Panc1 (cell line): ENCODE measurements at regions not wholly inside any gene's neighbourhood (a gene's known extent, or its start where the extent isn't known, plus 50 kb on each side); places are given as distances from the start of the nearest gene placed in this dataset.

Experiments
- ATAC-seq: fragments of 200-7000 bp; cut with Tn5 transposase; 2 replicates; pipeline ENCODE4 v1.9.1; 2020; ENCODE audit warnings: mild to moderate bottlenecking, moderate library complexity
- BruUV-seq: library from RNA; stranded (reverse); fragments of 400-500 nt; replicated peaks from 2 replicates; lab custom pipeline; 2021; lab: Mats Ljungman, UMichigan
- CTCF ChIA-PET: fragments of 300-600 bp; sonication (Branson Sonifier 250); formaldehyde crosslinking; loops from one replicate; lab custom pipeline; 2022; ENCODE audit warnings: antibody characterized with exemption; lab: Charles Lee
- POLR2A ChIA-PET: fragments of 300-600 bp; sonication (Branson Sonifier 250); formaldehyde crosslinking; loops from one replicate; lab custom pipeline; 2022; ENCODE audit warnings: antibody characterized with exemption; lab: Charles Lee
- DNase-seq: peaks from one replicate; pipeline ENCODE4 v3.0.0-alpha.2; 2010; ENCODE audit warnings: low read depth, low spot score
- H3K27ac ChIP-seq: 2 replicates; pipeline ENCODE4 v1.5.1; 2011; ENCODE audit warnings: mild to moderate bottlenecking, low read length, inconsistent platforms
- H3K27me3 ChIP-seq: fragments of 200-500 bp; sonication (Bioruptor generic); 2 replicates; pipeline ENCODE4 v1.6.0; 2014; ENCODE audit warnings: low read length, inconsistent platforms; ENCODE audit not compliant: control insufficient read depth, insufficient read depth
- H3K36me3 ChIP-seq: fragments of 200-500 bp; sonication (Bioruptor generic); 2 replicates; pipeline ENCODE4 v1.5.1; 2014; ENCODE audit warnings: inconsistent platforms, mild to moderate bottlenecking, low read length, moderate library complexity; ENCODE audit not compliant: control insufficient read depth, insufficient read depth
- H3K4me1 ChIP-seq: 2 replicates; pipeline ENCODE4 v1.5.1; 2011; ENCODE audit warnings: inconsistent platforms, mild to moderate bottlenecking, low read length, moderate library complexity; ENCODE audit not compliant: control insufficient read depth, insufficient read depth
- H3K4me3 ChIP-seq, 2 experiments: 2 replicates each; pipeline ENCODE4 v1.5.1; 2011 to 2012; ENCODE audit warnings: low read depth in 2 of 2, low read length in 2 of 2, mild to moderate bottlenecking in 2 of 2, inconsistent platforms in 1 of 2, moderate library complexity in 1 of 2
- H3K9me3 ChIP-seq: fragments of 200-500 bp; sonication (Bioruptor generic); 2 replicates; pipeline ENCODE4 v1.5.1; 2014; ENCODE audit warnings: low read depth, mild to moderate bottlenecking, inconsistent platforms, low read length, moderate library complexity; ENCODE audit not compliant: control insufficient read depth, insufficient read depth
- POLR2AphosphoS5 ChIP-seq: IDR thresholded peaks from 2 replicates; pipeline ENCODE4 v1.6.1; 2012; ENCODE audit warnings: mild to moderate bottlenecking, low read depth, low read length, moderate library complexity
- SIN3A ChIP-seq: IDR thresholded peaks from 2 replicates; pipeline ENCODE4 v1.6.1; 2012; ENCODE audit warnings: low read depth, mild to moderate bottlenecking, low read length, moderate library complexity, borderline replicate concordance; ENCODE audit not compliant: insufficient read depth
- TCF7L2 ChIP-seq: IDR thresholded peaks from 2 replicates; pipeline ENCODE4 v1.6.1; 2011; ENCODE audit warnings: mild to moderate bottlenecking, low read depth, low read length, inconsistent platforms
- in situ Hi-C: cut with HindIII; loops from 2 replicates; pipeline ENCODE4 v1.10.0; 2016; ENCODE audit warnings: low sequenced_read_pairs, low pct_unique_long_range_greater_than_20kb
- intact Hi-C: fragments of 100-400 bp; cut with micrococcal nuclease; formaldehyde crosslinking; loops from one replicate; pipeline ENCODE4 v1.10.0; 2022; ENCODE audit not compliant: unreplicated experiment
- TF ChIP-seq, protein P1 (sequence below): fragments of 450-650 bp; IDR thresholded peaks from 2 replicates; pipeline ENCODE4 v1.5.1; 2017; ENCODE audit warnings: mild to moderate bottlenecking
- TF ChIP-seq, protein P2 (sequence below), 2 experiments: IDR thresholded peaks; 2 replicates each; pipeline ENCODE4 v1.6.1; 2011 to 2012; ENCODE audit warnings: low read depth in 2 of 2, control low read depth in 1 of 2, low read length in 1 of 2, mild to moderate bottlenecking in 1 of 2, moderate library complexity in 1 of 2; ENCODE audit not compliant: insufficient read depth in 1 of 2

DNA sequence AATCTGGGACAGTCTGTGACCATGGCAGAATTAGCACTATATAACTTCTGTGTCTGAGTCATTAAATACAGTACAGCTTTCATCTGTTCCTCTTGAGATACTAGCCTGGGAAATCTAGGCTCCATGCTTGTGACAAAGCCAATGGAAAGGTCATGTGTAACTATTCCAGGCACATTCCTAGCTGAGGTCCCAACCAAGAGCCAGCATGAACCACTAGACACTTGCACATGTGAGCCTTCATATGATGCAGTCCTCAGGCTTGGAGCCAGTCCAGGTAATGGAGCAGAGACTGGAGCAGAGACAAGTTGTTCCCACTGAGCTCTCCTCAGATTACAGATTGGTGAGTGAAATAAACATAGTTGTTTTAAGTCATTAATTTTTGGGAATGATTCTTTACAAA is 412.4 kb upstream of the ZNF462 start:
- TF ChIP-seq, protein P1, sequence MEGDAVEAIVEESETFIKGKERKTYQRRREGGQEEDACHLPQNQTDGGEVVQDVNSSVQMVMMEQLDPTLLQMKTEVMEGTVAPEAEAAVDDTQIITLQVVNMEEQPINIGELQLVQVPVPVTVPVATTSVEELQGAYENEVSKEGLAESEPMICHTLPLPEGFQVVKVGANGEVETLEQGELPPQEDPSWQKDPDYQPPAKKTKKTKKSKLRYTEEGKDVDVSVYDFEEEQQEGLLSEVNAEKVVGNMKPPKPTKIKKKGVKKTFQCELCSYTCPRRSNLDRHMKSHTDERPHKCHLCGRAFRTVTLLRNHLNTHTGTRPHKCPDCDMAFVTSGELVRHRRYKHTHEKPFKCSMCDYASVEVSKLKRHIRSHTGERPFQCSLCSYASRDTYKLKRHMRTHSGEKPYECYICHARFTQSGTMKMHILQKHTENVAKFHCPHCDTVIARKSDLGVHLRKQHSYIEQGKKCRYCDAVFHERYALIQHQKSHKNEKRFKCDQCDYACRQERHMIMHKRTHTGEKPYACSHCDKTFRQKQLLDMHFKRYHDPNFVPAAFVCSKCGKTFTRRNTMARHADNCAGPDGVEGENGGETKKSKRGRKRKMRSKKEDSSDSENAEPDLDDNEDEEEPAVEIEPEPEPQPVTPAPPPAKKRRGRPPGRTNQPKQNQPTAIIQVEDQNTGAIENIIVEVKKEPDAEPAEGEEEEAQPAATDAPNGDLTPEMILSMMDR = no peak
- TF ChIP-seq, protein P2, sequence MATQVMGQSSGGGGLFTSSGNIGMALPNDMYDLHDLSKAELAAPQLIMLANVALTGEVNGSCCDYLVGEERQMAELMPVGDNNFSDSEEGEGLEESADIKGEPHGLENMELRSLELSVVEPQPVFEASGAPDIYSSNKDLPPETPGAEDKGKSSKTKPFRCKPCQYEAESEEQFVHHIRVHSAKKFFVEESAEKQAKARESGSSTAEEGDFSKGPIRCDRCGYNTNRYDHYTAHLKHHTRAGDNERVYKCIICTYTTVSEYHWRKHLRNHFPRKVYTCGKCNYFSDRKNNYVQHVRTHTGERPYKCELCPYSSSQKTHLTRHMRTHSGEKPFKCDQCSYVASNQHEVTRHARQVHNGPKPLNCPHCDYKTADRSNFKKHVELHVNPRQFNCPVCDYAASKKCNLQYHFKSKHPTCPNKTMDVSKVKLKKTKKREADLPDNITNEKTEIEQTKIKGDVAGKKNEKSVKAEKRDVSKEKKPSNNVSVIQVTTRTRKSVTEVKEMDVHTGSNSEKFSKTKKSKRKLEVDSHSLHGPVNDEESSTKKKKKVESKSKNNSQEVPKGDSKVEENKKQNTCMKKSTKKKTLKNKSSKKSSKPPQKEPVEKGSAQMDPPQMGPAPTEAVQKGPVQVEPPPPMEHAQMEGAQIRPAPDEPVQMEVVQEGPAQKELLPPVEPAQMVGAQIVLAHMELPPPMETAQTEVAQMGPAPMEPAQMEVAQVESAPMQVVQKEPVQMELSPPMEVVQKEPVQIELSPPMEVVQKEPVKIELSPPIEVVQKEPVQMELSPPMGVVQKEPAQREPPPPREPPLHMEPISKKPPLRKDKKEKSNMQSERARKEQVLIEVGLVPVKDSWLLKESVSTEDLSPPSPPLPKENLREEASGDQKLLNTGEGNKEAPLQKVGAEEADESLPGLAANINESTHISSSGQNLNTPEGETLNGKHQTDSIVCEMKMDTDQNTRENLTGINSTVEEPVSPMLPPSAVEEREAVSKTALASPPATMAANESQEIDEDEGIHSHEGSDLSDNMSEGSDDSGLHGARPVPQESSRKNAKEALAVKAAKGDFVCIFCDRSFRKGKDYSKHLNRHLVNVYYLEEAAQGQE (IDR thresholded peaks at IDR 0.05; ENCODE audit: insufficient read depth in 1 of 2, low read depth in 2 of 2, low read length in 1 of 2) = no peak
- TF ChIP-seq POLR2AphosphoS5 = no peak
- TF ChIP-seq SIN3A = no peak
- TF ChIP-seq TCF7L2 = no peak
- ATAC-seq (no peak), DNase-seq (no peak)
- no TSS peak for BruUV-seq
- H3K27ac ChIP-seq = no peak overlapping the region
- H3K9me3 ChIP-seq = no peaks in the 10 kb centered on the region
- H3K4me1 ChIP-seq = no peaks in the 10 kb centered on the region
- ChIA-PET POLR2A (no interaction called here), CTCF (no interaction called here)
- H3K36me3 ChIP-seq = no peaks in the 10 kb centered on the region
- no peaks in the 10 kb centered on the region for H3K27me3 ChIP-seq
- in situ Hi-C loops = no loop called here
- intact Hi-C loops = no loop called here
- no peak overlapping the region for H3K4me3 ChIP-seq

DNA sequence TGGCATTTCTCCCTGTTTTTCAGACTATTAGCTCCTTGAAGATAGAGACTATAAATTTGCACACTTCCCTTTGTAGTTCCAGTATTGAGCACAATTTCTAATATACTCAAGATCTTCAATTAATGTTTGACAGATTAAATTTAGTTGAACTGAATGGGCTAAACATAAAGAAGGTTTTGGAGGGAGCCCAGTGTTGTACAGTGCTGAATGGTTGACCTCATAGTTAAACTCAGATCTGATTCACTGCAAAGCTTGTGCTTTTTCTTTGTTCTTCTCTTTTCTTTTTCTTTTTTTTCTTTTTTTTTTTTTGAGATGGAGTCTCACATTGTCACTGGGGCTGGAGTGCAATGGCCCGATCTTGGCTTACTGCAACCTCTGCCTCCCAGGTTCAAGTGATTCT is 411.7 kb upstream of the ZNF462 start:
- ATAC-seq = no peak
- ChIA-PET POLR2A (no interaction called here), CTCF (no interaction called here)
- intact Hi-C loops = no loop called here
- TF ChIP-seq SIN3A = no peak
- TF ChIP-seq POLR2AphosphoS5 = no peak
- TF ChIP-seq, protein P2 (IDR thresholded peaks at IDR 0.05; ENCODE audit: insufficient read depth in 1 of 2, low read depth in 2 of 2, low read length in 1 of 2) = no peak
- TF ChIP-seq TCF7L2 = no peak
- TF ChIP-seq, protein P1 = no peak
- no TSS peak for BruUV-seq
- Histone ChIP-seq H3K27me3 (no peaks in the 10 kb centered on the region), H3K4me1 (no peaks in the 10 kb centered on the region), H3K36me3 (no peaks in the 10 kb centered on the region), H3K4me3 (no peak overlapping the region), H3K9me3 (no peaks in the 10 kb centered on the region), H3K27ac (no peak overlapping the region)
- in situ Hi-C loops = no loop called here
- DNase-seq = no peak
